ENCODE measurements at regions not wholly inside any gene's neighbourhood (a gene's known extent, or its start where the extent isn't known, plus 50 kb on each side); places are given as distances from the start of the nearest gene placed in this dataset.
A peak's percentile ranks its signal among the peaks of the same experiment; 100 is the strongest.
"Not testable (repeated sequence)": the region's sequence is repeated elsewhere in the genome, so short reads cannot be mapped to it uniquely, and the experiment has no call there.

- no peaks in the 10 kb centered on the region for H3K36me3 ChIP-seq
- intact Hi-C loops (cut with DNase I; ENCODE audit: low total_unique reads): no loop called here
Measured at GRCh38 chr4:55028196-55028595, 97.2 kb downstream of the KDR start.

GRCh38 chr4:55027596-55027995, 97.8 kb downstream of the KDR start:
- Histone ChIP-seq H3K36me3 (no peaks in the 10 kb centered on the region), H3K27ac (peak overlapping the region in 1 of 2 donors; percentile 75), H3K4me3 (no peak overlapping the region), H3K27me3 (no peaks in the 10 kb centered on the region), H3K9me3 (no peaks in the 10 kb centered on the region), H3K4me1 (no peaks in the 10 kb centered on the region)
- TF ChIP-seq CTCF (IDR thresholded peaks at IDR 0.05) (no peak), POLR2A (IDR thresholded peaks at IDR 0.05) (no peak)
- DNase-seq: no peak
- intact Hi-C loops (cut with DNase I; ENCODE audit: low total_unique reads): no loop called here

More at GRCh38 chr4:55028196-55028595, 97.2 kb downstream of the KDR start:
- Histone ChIP-seq H3K27me3 (no peaks in the 10 kb centered on the region), H3K27ac (peak overlapping the region in 1 of 2 donors; percentile 75), H3K4me3 (no peak overlapping the region), H3K4me1 (no peaks in the 10 kb centered on the region), H3K9me3 (no peaks in the 10 kb centered on the region)
- no peak for DNase-seq
- TF ChIP-seq POLR2A (IDR thresholded peaks at IDR 0.05) (no peak), CTCF (IDR thresholded peaks at IDR 0.05) (no peak)

GRCh38 chr4:55025456-55025855, 99.9 kb downstream of the KDR start:
- H3K9me3 ChIP-seq; intact Hi-C loops (cut with DNase I; ENCODE audit: low total_unique reads); H3K4me1 ChIP-seq; DNase-seq; H3K4me3 ChIP-seq; H3K36me3 ChIP-seq; H3K27me3 ChIP-seq: not testable (repeated sequence)
- peak overlapping the region; percentile 23 to 75 for H3K27ac ChIP-seq

GRCh38 chr4:55023030-55023429, 102.4 kb downstream of the KDR start:
- Histone ChIP-seq H3K9me3 (no peaks in the 10 kb centered on the region), H3K4me1 (no peaks in the 10 kb centered on the region), H3K27me3 (no peaks in the 10 kb centered on the region), H3K4me3 (no peak overlapping the region), H3K27ac (no peak overlapping the region), H3K36me3 (no peaks in the 10 kb centered on the region)
- DNase-seq: no peak
- TF ChIP-seq CTCF (IDR thresholded peaks at IDR 0.05): no peak
- no peak for TF ChIP-seq POLR2A (IDR thresholded peaks at IDR 0.05)
- intact Hi-C loops (cut with DNase I; ENCODE audit: low total_unique reads): no loop called here

GRCh38 chr4:55021214-55021613, 104.2 kb downstream of the KDR start:
- Histone ChIP-seq H3K4me3 (no peak overlapping the region), H3K4me1 (no peaks in the 10 kb centered on the region), H3K27ac (no peak overlapping the region), H3K27me3 (no peaks in the 10 kb centered on the region), H3K9me3 (no peaks in the 10 kb centered on the region), H3K36me3 (no peaks in the 10 kb centered on the region)
- intact Hi-C loops (cut with DNase I; ENCODE audit: low total_unique reads): no loop called here
- DNase-seq: no peak
- TF ChIP-seq CTCF (IDR thresholded peaks at IDR 0.05): no peak
- no peak for TF ChIP-seq POLR2A (IDR thresholded peaks at IDR 0.05)

- H3K27ac ChIP-seq: no peak overlapping the region
- H3K36me3 ChIP-seq: no peaks in the 10 kb centered on the region
- H3K27me3 ChIP-seq: no peaks in the 10 kb centered on the region
- H3K4me1 ChIP-seq: no peaks in the 10 kb centered on the region
- TF ChIP-seq POLR2A (IDR thresholded peaks at IDR 0.05) (no peak), CTCF (IDR thresholded peaks at IDR 0.05) (no peak)
- intact Hi-C loops (cut with DNase I; ENCODE audit: low total_unique reads): no loop called here
- no peak for DNase-seq
- no peak overlapping the region for H3K4me3 ChIP-seq
- no peaks in the 10 kb centered on the region for H3K9me3 ChIP-seq
Measured at GRCh38 chr4:55020131-55020530, 105.3 kb downstream of the KDR start.

Measured in uterus (tissue), 3 donors.